HG03378 (cell line): ENCODE measurements at regions not wholly inside any gene's neighbourhood (a gene's known extent, or its start where the extent isn't known, plus 50 kb on each side); places are given as distances from the start of the nearest gene placed in this dataset.

Experiments
- ATAC-seq: cut with Tn5 transposase; IDR thresholded peaks from one replicate; pipeline ENCODE4 v1.9.1; 2021; ENCODE audit warnings: mild to moderate bottlenecking, moderate library complexity; ENCODE audit not compliant: unreplicated experiment

GRCh38 chr11:79959318-79959717 is 518.5 kb upstream of the TENM4 start:
- no peak for ATAC-seq

- no peak for ATAC-seq
Observed at GRCh38 chr11:79957702-79958101, 516.9 kb upstream of the TENM4 start.

- ATAC-seq, result no peak
Observed at GRCh38 chr11:79956061-79956460, 515.2 kb upstream of the TENM4 start.

GRCh38 chr11:79953629-79954028 is 512.8 kb upstream of the TENM4 start:
- ATAC-seq, result no peak

- no peak for ATAC-seq
Observed at GRCh38 chr11:79950741-79951140, 509.9 kb upstream of the TENM4 start.

GRCh38 chr11:79950172-79950571 is 509.3 kb upstream of the TENM4 start:
- no peak for ATAC-seq

- no peak for ATAC-seq
Observed at GRCh38 chr11:79949574-79949973, 508.7 kb upstream of the TENM4 start.

GRCh38 chr11:79942646-79943045 is 501.8 kb upstream of the TENM4 start:
- no peak for ATAC-seq

GRCh38 chr11:79942090-79942489 is 501.3 kb upstream of the TENM4 start:
- no peak for ATAC-seq

- no peak for ATAC-seq
Observed at GRCh38 chr11:79940974-79941735, 500.3 kb upstream of the TENM4 start.

- no peak for ATAC-seq
Observed at GRCh38 chr11:79940165-79940564, 499.3 kb upstream of the TENM4 start.

- no peak for ATAC-seq
Observed at GRCh38 chr11:79939111-79939510, 498.3 kb upstream of the TENM4 start.

GRCh38 chr11:79937676-79938334 is 497.0 kb upstream of the TENM4 start:
- no peak for ATAC-seq

GRCh38 chr11:79932612-79933011 is 491.8 kb upstream of the TENM4 start:
- ATAC-seq, result no peak

GRCh38 chr11:79931692-79932091 is 490.9 kb upstream of the TENM4 start:
- ATAC-seq, result no peak

GRCh38 chr11:79926707-79927106 is 485.9 kb upstream of the TENM4 start:
- ATAC-seq, result no peak

- ATAC-seq, result peak; percentile 100
Observed at GRCh38 chr11:79925570-79925969, 484.7 kb upstream of the TENM4 start.

- no peak for ATAC-seq
Observed at GRCh38 chr11:79922641-79923040, 481.8 kb upstream of the TENM4 start.

- no peak for ATAC-seq
Observed at GRCh38 chr11:79920480-79920879, 479.6 kb upstream of the TENM4 start.

- no peak for ATAC-seq
Observed at GRCh38 chr11:79919350-79919749, 478.5 kb upstream of the TENM4 start.

GRCh38 chr11:79918846-79919245 is 478.0 kb upstream of the TENM4 start:
- no peak for ATAC-seq

GRCh38 chr11:79906164-79906563 is 465.3 kb upstream of the TENM4 start:
- ATAC-seq, result no peak

- no peak for ATAC-seq
Observed at GRCh38 chr11:79902493-79902892, 461.7 kb upstream of the TENM4 start.
